Gastrocnemius medialis (tissue), 4 donors: ENCODE measurements at regions not wholly inside any gene's neighbourhood (a gene's known extent, or its start where the extent isn't known, plus 50 kb on each side); places are given as distances from the start of the nearest gene placed in this dataset.

Experiments
- ATAC-seq, 2 donors: fragments of 150-250 bp; one replicate each; pipeline ENCODE4 v1.9.1; 2016
- DNase-seq, 2 donors: peaks; one replicate each; pipeline ENCODE4 v3.0.0-alpha.2; 2019
- H3K27ac ChIP-seq, 4 donors: fragments of 200-600 bp; sonication (generic); 1 replicate in 1 of 4; 2 replicates in 3 of 4; pipeline ENCODE4 v1.5.1; 2016 to 2018; ENCODE audit warnings: mild to moderate bottlenecking in 2 of 4, moderate library complexity in 1 of 4
- H3K27me3 ChIP-seq, 3 donors: fragments of 200-600 bp; sonication (generic) in 2 of 3; 1 replicate in 1 of 3; 2 replicates in 2 of 3; pipeline versions ENCODE4 v1.5.1 to v1.6.0; 2016 to 2019; ENCODE audit warnings: mild to moderate bottlenecking in 1 of 3, moderate library complexity in 1 of 3
- H3K36me3 ChIP-seq, 2 donors: fragments of 200-600 bp; sonication (generic) in 1 of 2; one replicate each; pipeline ENCODE4 v1.5.1; 2017 to 2018
- H3K4me1 ChIP-seq, 2 donors: fragments of 200-600 bp; sonication (generic) in 1 of 2; one replicate each; pipeline ENCODE4 v1.5.1; 2016 to 2017; ENCODE audit warnings: mild to moderate bottlenecking in 2 of 2
- H3K4me3 ChIP-seq, 4 donors: fragments of 200-600 bp; sonication (generic) in 3 of 4; 1 replicate in 1 of 4; 2 replicates in 3 of 4; pipeline ENCODE4 v1.5.1; 2016 to 2019; ENCODE audit warnings: mild to moderate bottlenecking in 2 of 4
- H3K9me3 ChIP-seq, 3 donors: fragments of 200-600 bp; sonication (generic) in 2 of 3; 1 replicate in 1 of 3; 2 replicates in 2 of 3; pipeline ENCODE4 v1.5.1; 2016 to 2019
- CTCF ChIP-seq, 5 experiments: fragments of 450-650 bp in 3 of 5; fragments of 200-600 bp in 2 of 5; sonication (generic) in 2 of 5; IDR thresholded peaks in 4 of 5; conservative IDR thresholded peaks in 1 of 5; 1 replicate in 4 of 5; 2 replicates in 1 of 5; pipeline ENCODE4 v1.5.1; 2016 to 2019; ENCODE audit warnings: antibody characterized with exemption in 5 of 5, mild to moderate bottlenecking in 3 of 5, moderate library complexity in 3 of 5
- POLR2A ChIP-seq, 2 donors: fragments of 450-650 bp; IDR thresholded peaks; one replicate each; pipeline ENCODE4 v1.6.1; 2017; ENCODE audit warnings: antibody characterized with exemption in 2 of 2, mild to moderate bottlenecking in 2 of 2, moderate library complexity in 2 of 2
- in situ Hi-C, 4 donors: fragments of 200-750 bp; cut with MboI; loops; one replicate each; pipeline versions ENCODE4 v1.15.0 to v1.8.0; 2017; ENCODE audit warnings: low sequenced_read_pairs in 4 of 4
- intact Hi-C: fragments of 100-400 bp; cut with DNase I; formaldehyde crosslinking; loops from one replicate; pipeline ENCODE4 v1.15.1; 2023; ENCODE audit warnings: low total_unique reads

DNA sequence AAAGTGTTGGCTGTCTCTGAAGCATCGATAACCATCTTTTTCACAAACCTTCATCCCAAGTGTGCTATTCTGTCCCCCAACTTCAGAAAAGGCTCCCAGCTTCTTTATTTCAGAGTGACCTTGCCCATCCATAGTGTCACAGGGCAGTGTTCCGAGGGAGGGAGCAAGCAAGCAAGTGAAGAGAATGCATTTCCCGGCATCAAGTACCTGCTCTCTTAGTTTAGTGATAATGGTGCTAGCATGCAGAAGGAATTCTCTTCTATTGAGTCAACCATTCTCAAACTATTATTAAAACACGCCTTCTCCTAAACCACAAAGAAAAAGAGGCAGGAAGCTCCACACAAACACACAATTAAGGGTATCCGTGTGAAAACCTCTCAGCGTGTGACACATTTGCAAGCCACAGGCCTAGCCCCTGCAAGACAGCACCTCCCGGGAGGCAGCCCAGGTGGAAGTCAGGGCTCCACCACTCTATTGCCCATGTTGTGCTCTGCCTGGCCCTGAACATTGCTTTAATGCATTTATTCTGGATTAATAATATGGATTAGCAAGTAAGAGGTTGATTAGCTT, 504.9 kb downstream of the GALR1 start:
- Histone ChIP-seq H3K9me3 (no peaks in the 10 kb centered on the region), H3K4me1 (no peaks in the 10 kb centered on the region), H3K4me3 (no peak overlapping the region), H3K27ac (no peak overlapping the region), H3K36me3 (no peaks in the 10 kb centered on the region), H3K27me3 (no peaks in the 10 kb centered on the region)
- no peak for TF ChIP-seq CTCF (IDR thresholded peaks at IDR 0.05 in 4 of 5, conservative IDR thresholded peaks at IDR 0.05 in 1 of 5)
- no peak for TF ChIP-seq POLR2A (IDR thresholded peaks at IDR 0.05)
- in situ Hi-C loops (no loop called here), intact Hi-C loops (no loop called here)
- DNase-seq (no peak), ATAC-seq (no peak)

- H3K36me3 ChIP-seq, result no peaks in the 10 kb centered on the region
Observed at GRCh38 chr18:77755187-77755586, 505.5 kb downstream of the GALR1 start.

DNA sequence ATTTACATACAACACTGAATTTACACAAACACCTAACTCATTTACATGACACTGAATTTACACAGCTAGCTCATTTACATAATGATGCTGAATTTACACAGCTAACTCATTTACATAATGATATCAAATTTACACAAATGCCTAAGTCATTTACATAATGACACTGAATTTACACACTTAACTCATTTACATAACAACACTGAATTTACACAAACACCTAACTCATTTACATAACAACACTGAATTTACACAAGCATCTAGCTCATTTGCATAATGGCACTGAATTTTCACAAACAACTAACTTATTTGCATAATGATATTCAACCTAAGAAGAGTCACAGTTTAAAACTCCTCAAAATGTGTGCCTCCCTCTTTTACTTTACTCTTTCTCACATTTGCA, 511.7 kb downstream of the GALR1 start:
- ATAC-seq (no peak), DNase-seq (no peak)
- Histone ChIP-seq H3K9me3 (no peaks in the 10 kb centered on the region), H3K27me3 (no peaks in the 10 kb centered on the region), H3K36me3 (no peaks in the 10 kb centered on the region), H3K4me1 (no peaks in the 10 kb centered on the region), H3K4me3 (no peak overlapping the region), H3K27ac (no peak overlapping the region)
- no peak for TF ChIP-seq POLR2A (IDR thresholded peaks at IDR 0.05)
- TF ChIP-seq CTCF (IDR thresholded peaks at IDR 0.05 in 4 of 5, conservative IDR thresholded peaks at IDR 0.05 in 1 of 5), result no peak
- in situ Hi-C loops (no loop called here), intact Hi-C loops (no loop called here)

More at GRCh38 chr18:77755187-77755586, 505.5 kb downstream of the GALR1 start:
- Histone ChIP-seq H3K9me3 (no peaks in the 10 kb centered on the region), H3K27me3 (no peaks in the 10 kb centered on the region), H3K4me1 (no peaks in the 10 kb centered on the region), H3K27ac (no peak overlapping the region), H3K4me3 (no peak overlapping the region)
- no peak for ATAC-seq
- in situ Hi-C loops (no loop called here), intact Hi-C loops (no loop called here)
- TF ChIP-seq POLR2A (IDR thresholded peaks at IDR 0.05) (no peak), CTCF (IDR thresholded peaks at IDR 0.05 in 4 of 5, conservative IDR thresholded peaks at IDR 0.05 in 1 of 5) (no peak)
- DNase-seq, result no peak

DNA sequence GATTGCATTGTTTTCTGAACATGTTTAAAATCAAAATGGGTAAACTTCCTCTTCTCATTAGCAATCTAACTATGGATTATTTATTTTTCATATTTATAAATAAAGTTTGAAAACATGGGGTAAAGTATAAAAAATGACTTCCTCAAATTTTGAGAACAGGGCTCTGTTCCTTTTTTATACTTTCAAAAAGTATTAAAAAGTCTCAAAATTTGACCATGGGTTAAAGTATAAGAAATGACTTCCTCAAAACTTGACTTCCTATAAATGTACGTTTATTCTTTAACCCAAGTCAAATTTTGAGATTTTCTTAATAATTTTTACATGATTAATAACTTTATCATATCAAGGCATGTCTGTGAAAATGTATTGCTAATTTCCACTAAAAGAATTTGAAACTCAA, 512.4 kb downstream of the GALR1 start:
- no peak overlapping the region for H3K27ac ChIP-seq
- intact Hi-C loops, result no loop called here

More for the DNA sequence above, 512.4 kb downstream of the GALR1 start:
- no peak for ATAC-seq
- Histone ChIP-seq H3K4me3 (no peak overlapping the region), H3K4me1 (no peaks in the 10 kb centered on the region), H3K27me3 (no peaks in the 10 kb centered on the region), H3K9me3 (no peaks in the 10 kb centered on the region), H3K36me3 (no peaks in the 10 kb centered on the region)
- TF ChIP-seq POLR2A (IDR thresholded peaks at IDR 0.05), result no peak
- TF ChIP-seq CTCF (IDR thresholded peaks at IDR 0.05 in 4 of 5, conservative IDR thresholded peaks at IDR 0.05 in 1 of 5), result no peak
- DNase-seq, result no peak
- in situ Hi-C loops, result no loop called here
